ENCODE measurements at regions not wholly inside any gene's neighbourhood (a gene's known extent, or its start where the extent isn't known, plus 50 kb on each side); places are given as distances from the start of the nearest gene placed in this dataset.

DNA sequence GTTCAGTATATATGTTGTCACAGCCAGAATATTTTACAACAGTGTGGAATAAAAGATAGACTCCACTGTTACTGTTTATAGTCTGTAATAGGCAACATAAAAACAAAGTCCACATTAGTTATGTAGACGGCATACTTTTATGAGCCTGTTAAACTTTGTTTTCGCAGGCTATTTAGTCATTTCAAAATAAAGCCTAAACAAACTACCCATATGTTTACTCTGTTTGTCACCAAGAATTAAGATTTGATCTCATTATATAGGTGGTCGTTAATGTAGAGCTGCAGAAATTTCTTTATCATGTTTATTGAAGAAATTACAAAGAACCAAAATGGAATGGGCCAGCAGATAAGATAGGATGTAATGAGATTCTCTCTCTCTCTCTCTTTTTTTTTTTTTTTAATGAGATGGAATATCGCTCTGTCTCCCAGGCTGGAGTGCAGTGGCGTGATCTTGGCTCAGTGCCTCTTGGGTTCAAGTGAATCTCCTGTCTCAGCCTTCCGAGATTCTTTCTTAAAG lies 943.8 kb upstream of the SOX9 start:
- H3K27me3 ChIP-seq (replicated peaks; ENCODE audit: control insufficient read depth, insufficient read depth, low read length): no peaks in the 10 kb centered on the region
- no peak for DNase-seq (ENCODE audit: extremely low read depth, insufficient read length)

DNA sequence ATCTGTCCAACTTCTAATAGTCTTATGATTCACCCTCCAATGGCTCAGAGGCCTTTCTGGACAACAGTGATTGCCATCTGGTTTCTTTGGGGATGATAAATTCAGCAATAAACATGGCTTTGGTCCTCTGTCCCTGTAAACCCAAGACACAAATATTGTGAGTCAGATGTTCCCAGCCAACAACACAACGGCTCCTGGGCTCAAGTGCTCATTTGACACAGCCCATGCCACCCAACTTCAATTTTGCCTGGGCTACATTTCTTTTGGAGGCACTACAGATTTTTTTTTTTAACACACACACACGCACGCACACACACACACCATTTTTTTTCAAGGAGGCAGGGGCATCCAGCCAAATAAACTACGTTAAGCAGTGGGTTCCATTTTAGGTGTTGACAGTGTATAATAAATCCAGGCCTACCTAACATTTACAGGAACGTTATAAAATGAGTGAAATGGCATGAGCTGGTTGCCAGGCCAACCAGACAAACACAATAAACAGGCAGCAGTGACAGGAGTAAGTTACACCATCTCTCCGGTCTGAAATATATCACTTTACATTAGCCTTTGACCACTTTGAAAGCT lies 939.9 kb upstream of the SOX9 start:
- no peak overlapping the region for H3K4me3 ChIP-seq (replicated peaks; ENCODE audit: low read depth, low read length)
- TF ChIP-seq, protein P1, sequence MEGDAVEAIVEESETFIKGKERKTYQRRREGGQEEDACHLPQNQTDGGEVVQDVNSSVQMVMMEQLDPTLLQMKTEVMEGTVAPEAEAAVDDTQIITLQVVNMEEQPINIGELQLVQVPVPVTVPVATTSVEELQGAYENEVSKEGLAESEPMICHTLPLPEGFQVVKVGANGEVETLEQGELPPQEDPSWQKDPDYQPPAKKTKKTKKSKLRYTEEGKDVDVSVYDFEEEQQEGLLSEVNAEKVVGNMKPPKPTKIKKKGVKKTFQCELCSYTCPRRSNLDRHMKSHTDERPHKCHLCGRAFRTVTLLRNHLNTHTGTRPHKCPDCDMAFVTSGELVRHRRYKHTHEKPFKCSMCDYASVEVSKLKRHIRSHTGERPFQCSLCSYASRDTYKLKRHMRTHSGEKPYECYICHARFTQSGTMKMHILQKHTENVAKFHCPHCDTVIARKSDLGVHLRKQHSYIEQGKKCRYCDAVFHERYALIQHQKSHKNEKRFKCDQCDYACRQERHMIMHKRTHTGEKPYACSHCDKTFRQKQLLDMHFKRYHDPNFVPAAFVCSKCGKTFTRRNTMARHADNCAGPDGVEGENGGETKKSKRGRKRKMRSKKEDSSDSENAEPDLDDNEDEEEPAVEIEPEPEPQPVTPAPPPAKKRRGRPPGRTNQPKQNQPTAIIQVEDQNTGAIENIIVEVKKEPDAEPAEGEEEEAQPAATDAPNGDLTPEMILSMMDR (IDR thresholded peaks at IDR 0.05; ENCODE audit: insufficient read depth, low read length, poor library complexity, severe bottlenecking): no peak
- no peaks in the 10 kb centered on the region for H3K36me3 ChIP-seq (ENCODE audit: control insufficient read depth, insufficient read depth, low read length)
- H3K27me3 ChIP-seq (replicated peaks; ENCODE audit: control insufficient read depth, insufficient read depth, low read length): no peaks in the 10 kb centered on the region
- DNase-seq (ENCODE audit: extremely low read depth, insufficient read length): no peak

More for the DNA sequence above, 943.8 kb upstream of the SOX9 start:
- Histone ChIP-seq H3K4me3 (replicated peaks; ENCODE audit: low read depth, low read length) (no peak overlapping the region), H3K36me3 (ENCODE audit: control insufficient read depth, insufficient read depth, low read length) (no peaks in the 10 kb centered on the region)
- TF ChIP-seq, protein P1 (IDR thresholded peaks at IDR 0.05; ENCODE audit: insufficient read depth, low read length, poor library complexity, severe bottlenecking): no peak

DNA sequence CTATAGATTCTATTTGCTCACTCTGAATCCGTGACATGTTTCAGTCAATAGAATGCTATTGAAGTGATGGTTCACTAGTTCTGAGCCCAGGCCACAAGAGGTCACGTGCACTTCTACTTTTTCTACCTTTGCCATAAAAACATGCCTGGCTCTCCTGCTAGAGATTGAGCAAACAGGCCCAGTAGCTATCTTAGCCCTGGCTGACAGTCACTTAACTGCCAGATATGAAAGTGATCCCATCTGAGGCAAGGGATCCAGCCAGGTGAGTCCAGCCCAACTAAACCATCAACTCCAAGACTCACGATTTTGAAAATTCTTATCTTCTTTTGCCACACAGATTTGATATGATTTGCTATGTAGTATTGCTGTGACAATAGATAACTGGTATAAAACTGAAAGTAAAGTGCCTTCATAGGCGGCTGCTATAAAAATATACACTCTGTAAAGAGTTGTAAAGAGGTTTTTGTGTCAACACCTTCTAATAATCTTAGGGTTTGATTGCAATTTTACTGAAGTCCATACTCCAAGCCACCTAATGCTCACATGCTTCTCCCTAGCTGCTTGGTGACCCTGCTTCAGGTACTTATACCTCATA lies 937.7 kb upstream of the SOX9 start:
- Histone ChIP-seq H3K36me3 (ENCODE audit: control insufficient read depth, insufficient read depth, low read length) (no peaks in the 10 kb centered on the region), H3K4me3 (replicated peaks; ENCODE audit: low read depth, low read length) (no peak overlapping the region), H3K27me3 (replicated peaks; ENCODE audit: control insufficient read depth, insufficient read depth, low read length) (no peaks in the 10 kb centered on the region)
- DNase-seq (ENCODE audit: extremely low read depth, insufficient read length): no peak
- TF ChIP-seq, protein P1 (IDR thresholded peaks at IDR 0.05; ENCODE audit: insufficient read depth, low read length, poor library complexity, severe bottlenecking): no peak

DNA sequence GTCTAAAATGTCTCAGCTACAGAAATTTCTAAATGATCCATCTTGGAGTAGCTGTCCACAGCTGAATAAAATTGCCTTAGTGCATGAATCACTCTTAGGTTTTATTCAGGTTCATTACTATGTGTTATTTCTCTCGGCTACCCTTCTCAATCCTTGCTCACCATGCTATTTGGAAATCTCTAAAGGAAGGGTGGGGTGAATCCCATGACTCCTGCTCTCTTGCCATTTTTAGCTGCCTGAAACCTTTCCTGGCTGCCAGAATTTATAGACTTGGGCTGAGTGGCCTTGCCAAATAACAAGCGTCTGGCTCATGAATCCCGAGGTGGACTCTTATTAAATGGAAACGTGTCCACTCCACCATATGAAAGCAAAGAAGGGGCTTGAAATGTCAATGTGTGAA lies 936.1 kb upstream of the SOX9 start:
- Histone ChIP-seq H3K27me3 (replicated peaks; ENCODE audit: control insufficient read depth, insufficient read depth, low read length) (no peaks in the 10 kb centered on the region), H3K36me3 (ENCODE audit: control insufficient read depth, insufficient read depth, low read length) (no peaks in the 10 kb centered on the region), H3K4me3 (replicated peaks; ENCODE audit: low read depth, low read length) (no peak overlapping the region)
- no peak for DNase-seq (ENCODE audit: extremely low read depth, insufficient read length)
- TF ChIP-seq, protein P1 (IDR thresholded peaks at IDR 0.05; ENCODE audit: insufficient read depth, low read length, poor library complexity, severe bottlenecking): no peak

DNA sequence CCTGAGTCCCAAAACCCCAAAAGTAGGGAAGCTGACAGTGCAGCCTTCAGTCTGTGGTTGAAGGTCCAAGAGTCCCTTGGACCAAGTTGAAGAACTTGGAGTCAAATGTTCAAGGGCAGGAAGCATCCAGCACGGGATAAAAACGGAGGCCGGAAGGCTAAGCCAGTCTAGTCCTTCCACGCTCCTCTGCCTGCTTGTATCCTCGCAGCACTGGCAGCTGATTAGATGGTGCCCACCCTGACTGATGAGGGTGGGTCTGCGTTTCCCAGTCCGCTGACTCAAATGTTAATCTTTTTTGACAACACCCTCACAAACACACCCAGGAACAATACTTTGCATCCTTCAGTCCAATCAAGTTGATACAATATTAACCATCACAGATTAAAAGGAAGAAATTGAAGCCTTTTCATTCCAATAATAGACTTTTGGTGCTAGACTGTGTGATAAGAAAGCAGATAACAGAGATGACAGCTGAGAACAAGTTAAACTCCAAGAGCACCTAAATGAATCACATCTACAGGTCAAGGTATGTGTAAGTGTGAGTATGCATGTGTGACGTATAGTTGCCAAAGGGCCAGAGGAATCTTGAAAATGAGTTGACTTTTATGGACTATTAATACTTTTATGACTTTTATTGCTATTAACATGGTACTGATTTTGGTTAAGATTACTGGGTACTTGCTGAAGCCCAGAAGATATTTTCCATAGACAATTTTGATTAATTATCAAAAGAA lies 933.5 kb upstream of the SOX9 start:
- Histone ChIP-seq H3K4me3 (replicated peaks; ENCODE audit: low read depth, low read length) (no peak overlapping the region), H3K27me3 (replicated peaks; ENCODE audit: control insufficient read depth, insufficient read depth, low read length) (no peaks in the 10 kb centered on the region), H3K36me3 (ENCODE audit: control insufficient read depth, insufficient read depth, low read length) (no peaks in the 10 kb centered on the region)
- DNase-seq (ENCODE audit: extremely low read depth, insufficient read length): no peak
- TF ChIP-seq, protein P1 (IDR thresholded peaks at IDR 0.05; ENCODE audit: insufficient read depth, low read length, poor library complexity, severe bottlenecking): no peak

All from GM06990 (cell line).